ENCODE measurements at regions not wholly inside any gene's neighbourhood (a gene's known extent, or its start where the extent isn't known, plus 50 kb on each side); places are given as distances from the start of the nearest gene placed in this dataset.
"Not testable (repeated sequence)": the region's sequence is repeated elsewhere in the genome, so short reads cannot be mapped to it uniquely, and the experiment has no call there.

- DNase-seq = no peak
These were observed 167.1 kb downstream of the OXSM start for GRCh38 chr3:25957026-25957425.

- no peak for DNase-seq
These were observed 170.9 kb downstream of the OXSM start for GRCh38 chr3:25960776-25961175.

- DNase-seq = no peak
These were observed 172.4 kb downstream of the OXSM start for GRCh38 chr3:25962255-25962654.

GRCh38 chr3:25964141-25964540, 174.3 kb downstream of the OXSM start:
- DNase-seq = no peak

GRCh38 chr3:25967385-25967784, 177.5 kb downstream of the OXSM start:
- DNase-seq = no peak

GRCh38 chr3:25971736-25972135, 181.8 kb downstream of the OXSM start:
- no peak for DNase-seq

GRCh38 chr3:25973122-25973521, 183.2 kb downstream of the OXSM start:
- no peak for DNase-seq

- DNase-seq = no peak
These were observed 192.9 kb downstream of the OXSM start for GRCh38 chr3:25982756-25983155.

GRCh38 chr3:25985621-25986020, 195.7 kb downstream of the OXSM start:
- no peak for DNase-seq

GRCh38 chr3:25992606-25993005, 202.7 kb downstream of the OXSM start:
- no peak for DNase-seq

GRCh38 chr3:26004172-26004571, 214.3 kb downstream of the OXSM start:
- no peak for DNase-seq

- DNase-seq = no peak
These were observed 221.4 kb downstream of the OXSM start for GRCh38 chr3:26011276-26011675.

GRCh38 chr3:26012241-26012745, 222.4 kb downstream of the OXSM start:
- no peak for DNase-seq

- DNase-seq = no peak
These were observed 225.9 kb downstream of the OXSM start for GRCh38 chr3:26015752-26016151.

- no peak for DNase-seq
These were observed 229.0 kb downstream of the OXSM start for GRCh38 chr3:26018889-26019288.

- not testable (repeated sequence) for DNase-seq
These were observed 234.3 kb downstream of the OXSM start for GRCh38 chr3:26024206-26024605.

GRCh38 chr3:26029321-26029720, 239.4 kb downstream of the OXSM start:
- no peak for DNase-seq

- not testable (repeated sequence) for DNase-seq
These were observed 252.2 kb downstream of the OXSM start for GRCh38 chr3:26042126-26042525.

- DNase-seq = no peak
These were observed 260.1 kb downstream of the OXSM start for GRCh38 chr3:26049951-26050350.

GRCh38 chr3:26050776-26051175, 260.9 kb downstream of the OXSM start:
- DNase-seq = no peak

GRCh38 chr3:26058901-26059321, 269.0 kb downstream of the OXSM start:
- DNase-seq = no peak

GRCh38 chr3:26061947-26062346, 272.1 kb downstream of the OXSM start:
- no peak for DNase-seq

GRCh38 chr3:26064297-26064696, 274.4 kb downstream of the OXSM start:
- no peak for DNase-seq

- no peak for DNase-seq
These were observed 279.0 kb downstream of the OXSM start for GRCh38 chr3:26068890-26069289.

GRCh38 chr3:26070854-26071253, 281.0 kb downstream of the OXSM start:
- no peak for DNase-seq

- DNase-seq = no peak
These were observed 284.2 kb downstream of the OXSM start for GRCh38 chr3:26074080-26074479.
